HL-60 (cell line): ENCODE measurements at regions not wholly inside any gene's neighbourhood (a gene's known extent, or its start where the extent isn't known, plus 50 kb on each side); places are given as distances from the start of the nearest gene placed in this dataset.

Experiments
- DNase-seq, 2 experiments: peaks; one replicate each; pipeline ENCODE4 v3.0.0-alpha.2; 2010 to 2020; ENCODE audit warnings: low read depth in 1 of 2, low spot score in 1 of 2
- H3K27ac ChIP-seq: fragments of 250-450 bp; sonication (Bioruptor Pico); replicated peaks from 2 replicates; pipeline ENCODE4 v1.5.1; 2020; ENCODE audit warnings: mild to moderate bottlenecking, moderate library complexity
- H3K27me3 ChIP-seq: fragments of 250-450 bp; sonication (Bioruptor Pico); 2 replicates; pipeline ENCODE4 v1.5.1; 2021; ENCODE audit warnings: mild to moderate bottlenecking, moderate library complexity; ENCODE audit not compliant: insufficient read depth, poor library complexity, severe bottlenecking
- H3K4me3 ChIP-seq: replicated peaks from 2 replicates; pipeline ENCODE4 v1.5.1; 2011; ENCODE audit warnings: mild to moderate bottlenecking, control low read depth, low read length; ENCODE audit not compliant: insufficient read depth
- CTCF ChIP-seq: IDR thresholded peaks from one replicate; pipeline ENCODE4 v1.5.1; 2011; ENCODE audit warnings: low read length, control low read depth, inconsistent platforms; ENCODE audit not compliant: insufficient read depth
- GABPA ChIP-seq: IDR thresholded peaks from 2 replicates; pipeline ENCODE4 v1.6.1; 2012; ENCODE audit warnings: low read depth
- POLR2AphosphoS5 ChIP-seq: IDR thresholded peaks from 2 replicates; pipeline ENCODE4 v1.6.1; 2012; ENCODE audit warnings: low read depth
- REST ChIP-seq: IDR thresholded peaks from 2 replicates; pipeline ENCODE4 v1.6.1; 2012; ENCODE audit warnings: low read depth; ENCODE audit not compliant: insufficient replicate concordance
- SPI1 ChIP-seq: IDR thresholded peaks from 2 replicates; pipeline ENCODE4 v1.6.1; 2012; ENCODE audit warnings: low read depth, mild to moderate bottlenecking, borderline replicate concordance

- no peaks in the 10 kb centered on the region for H3K27me3 ChIP-seq
- no peak for DNase-seq
- no peak for TF ChIP-seq POLR2AphosphoS5
- no peak for TF ChIP-seq GABPA
- no peak for TF ChIP-seq CTCF
- TF ChIP-seq SPI1: no peak
- no peak for TF ChIP-seq REST
- no peak overlapping the region for H3K4me3 ChIP-seq
- H3K27ac ChIP-seq: no peak overlapping the region
Observed at GRCh38 chr3:161567577-161568361, 71.2 kb downstream of the OTOL1 start.

GRCh38 chr3:161568671-161569070 is 72.1 kb downstream of the OTOL1 start:
- no peaks in the 10 kb centered on the region for H3K27me3 ChIP-seq
- H3K4me3 ChIP-seq: no peak overlapping the region
- no peak for DNase-seq
- H3K27ac ChIP-seq: no peak overlapping the region
- TF ChIP-seq SPI1: no peak
- no peak for TF ChIP-seq POLR2AphosphoS5
- TF ChIP-seq CTCF: no peak
- TF ChIP-seq GABPA: no peak
- TF ChIP-seq REST: no peak

GRCh38 chr3:161571951-161572350 is 75.3 kb downstream of the OTOL1 start:
- H3K27ac ChIP-seq: no peak overlapping the region
- no peak for TF ChIP-seq CTCF
- TF ChIP-seq GABPA: no peak
- H3K4me3 ChIP-seq: no peak overlapping the region
- no peaks in the 10 kb centered on the region for H3K27me3 ChIP-seq
- DNase-seq: no peak

- no peak overlapping the region for H3K4me3 ChIP-seq
- no peak overlapping the region for H3K27ac ChIP-seq
- H3K27me3 ChIP-seq: no peaks in the 10 kb centered on the region
- TF ChIP-seq SPI1 (no peak), GABPA (no peak), REST (no peak), POLR2AphosphoS5 (no peak), CTCF (no peak)
- no peak for DNase-seq
Observed at GRCh38 chr3:161573136-161573535, 76.5 kb downstream of the OTOL1 start.
